HS-27A (cell line): ENCODE measurements at regions not wholly inside any gene's neighbourhood (a gene's known extent, or its start where the extent isn't known, plus 50 kb on each side); places are given as distances from the start of the nearest gene placed in this dataset.

Experiments used
- DNase-seq: peaks from one replicate; pipeline ENCODE4 v3.0.0-alpha.2; 2012; ENCODE audit warnings: low read depth, missing footprints

DNA sequence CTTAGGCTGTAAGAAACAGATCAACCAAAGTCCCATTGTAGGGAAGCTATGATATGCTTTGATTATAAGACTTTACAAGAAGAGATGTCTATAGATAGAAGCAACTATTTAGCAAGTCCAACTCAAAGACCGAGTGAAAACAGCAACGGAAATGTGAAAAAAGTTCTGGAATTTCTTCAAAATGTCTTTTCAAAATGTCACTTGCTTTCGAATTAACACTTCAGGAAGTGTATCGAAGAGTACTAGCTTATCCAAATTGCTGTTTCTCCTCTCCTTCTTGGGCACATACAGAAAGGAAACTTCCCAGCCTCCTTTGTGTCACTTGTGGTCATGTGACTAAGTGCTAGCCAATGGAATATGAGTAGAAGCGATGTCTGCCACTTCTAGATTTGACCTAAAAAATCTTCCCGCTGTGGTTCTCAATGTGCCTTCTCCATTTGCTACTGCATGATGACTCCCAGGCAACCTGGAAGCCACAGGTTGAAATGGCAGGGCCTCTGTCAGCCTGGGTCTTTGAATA, 89.9 kb downstream of the TSEN15 start:
- DNase-seq = no peak

DNA sequence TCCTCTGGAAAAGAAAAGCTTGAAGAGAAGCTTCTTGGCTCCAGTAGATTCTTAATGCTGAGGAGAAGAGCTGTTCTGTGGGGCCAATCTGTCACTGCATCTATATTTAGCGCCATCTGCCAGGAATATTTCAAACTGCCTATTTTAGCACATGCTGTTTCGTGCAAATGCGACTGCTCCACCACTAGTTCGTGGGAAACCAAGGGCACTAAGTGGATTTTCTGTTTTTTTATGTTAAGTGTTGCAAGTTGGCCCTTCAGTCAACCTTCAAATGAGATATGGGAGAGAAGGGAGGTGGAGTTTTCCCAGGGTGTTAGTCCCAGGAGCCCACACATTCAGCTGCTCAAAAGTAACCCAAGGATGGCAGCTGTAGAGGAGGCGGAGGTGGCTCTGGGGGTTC, 91.9 kb downstream of the TSEN15 start:
- DNase-seq = no peak

DNA sequence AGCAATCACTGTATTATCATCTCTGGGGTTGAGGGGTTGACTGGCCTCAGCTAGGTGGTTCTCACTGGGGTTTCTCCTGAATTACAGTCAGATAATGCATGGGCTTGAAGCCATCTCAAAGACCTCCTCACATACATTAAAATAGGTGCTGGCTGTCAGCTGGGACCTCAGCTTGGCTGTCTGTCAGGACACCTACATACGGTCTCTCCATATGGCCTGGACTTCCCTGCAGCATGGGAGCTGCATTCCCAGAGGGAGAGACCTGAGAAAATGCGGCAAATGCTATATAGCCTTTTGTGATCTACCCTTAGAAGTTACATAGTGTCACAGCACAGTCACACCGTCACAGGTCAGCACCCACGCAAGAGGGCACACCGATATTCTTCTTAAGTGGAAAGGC, 93.6 kb downstream of the TSEN15 start:
- DNase-seq = no peak

DNA sequence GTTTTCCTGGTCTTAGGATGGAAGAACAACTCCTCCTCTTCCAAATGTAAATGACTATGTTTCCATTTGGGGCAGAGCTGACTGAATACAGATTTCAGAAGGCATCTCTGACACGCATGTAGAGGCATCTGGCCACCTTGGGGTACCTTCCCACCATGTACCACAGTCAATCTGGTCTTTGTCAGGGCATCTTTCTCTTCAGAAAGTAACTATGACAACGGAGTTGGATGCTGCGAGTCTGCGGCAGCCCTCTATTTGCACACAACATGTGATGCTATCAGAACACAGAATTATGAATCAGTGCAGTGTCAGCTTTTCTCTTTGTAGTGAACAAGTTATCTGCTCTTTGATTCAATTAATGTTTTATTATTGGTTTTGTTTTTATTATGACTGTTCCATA, 94.7 kb downstream of the TSEN15 start:
- DNase-seq = no peak

DNA sequence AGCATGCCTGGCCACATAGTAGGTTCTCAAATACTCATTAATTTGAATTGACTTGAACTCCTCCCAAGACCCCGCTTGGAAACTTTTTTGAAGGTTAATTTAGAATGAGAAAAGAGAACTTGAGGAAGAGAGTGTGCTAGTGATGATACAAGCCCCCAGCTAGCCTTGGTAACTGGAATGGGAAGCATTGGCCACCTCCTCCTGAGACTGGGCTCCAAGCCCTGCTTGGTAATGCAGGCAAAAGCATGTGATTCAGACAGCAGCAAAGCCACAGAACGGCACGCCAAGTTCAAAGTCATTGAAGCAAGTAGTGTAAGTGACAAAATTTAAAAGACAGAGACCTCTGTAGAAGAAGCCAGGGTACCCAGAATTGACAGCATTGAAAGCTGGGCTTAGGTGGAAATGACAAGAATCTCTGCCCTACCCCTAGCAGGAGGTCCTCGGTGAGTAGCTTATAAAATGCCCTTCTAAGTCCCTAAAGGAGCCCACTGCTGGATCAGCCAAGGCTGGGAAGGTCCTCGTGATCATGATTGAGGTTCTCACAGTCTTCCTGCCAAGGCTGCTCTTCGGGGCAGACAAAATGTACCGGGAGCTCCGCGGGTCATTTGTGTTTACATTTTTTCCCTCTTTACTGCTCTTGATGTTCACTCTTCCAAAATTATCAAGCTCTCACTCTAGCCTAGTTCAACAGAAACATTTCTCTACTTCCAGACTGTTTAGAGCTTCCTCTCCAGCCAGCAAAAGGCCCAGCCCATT, 99.4 kb downstream of the TSEN15 start:
- DNase-seq = no peak

DNA sequence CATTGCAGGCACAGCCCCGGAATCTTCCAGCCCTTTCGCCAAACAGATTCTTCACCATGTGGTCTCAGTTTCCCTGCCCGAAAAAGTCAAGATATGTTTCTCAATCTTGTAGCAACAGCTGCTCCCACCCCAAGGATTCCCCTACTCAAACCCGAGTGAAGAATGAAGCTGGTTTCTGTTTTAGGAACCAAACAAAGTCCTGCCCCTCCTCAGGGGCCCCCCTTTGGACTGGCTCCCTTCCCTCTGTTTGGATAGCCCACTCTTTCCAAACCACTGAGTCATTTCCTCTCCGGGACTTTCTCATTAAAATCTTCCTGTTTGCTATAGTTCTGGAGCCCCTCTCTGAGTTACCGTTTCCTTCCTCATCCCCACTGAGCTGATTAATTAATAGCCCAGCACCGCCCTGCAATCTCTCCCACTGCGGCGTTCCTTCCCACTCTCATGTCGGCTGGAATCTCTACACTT, 100.9 kb downstream of the TSEN15 start:
- no peak for DNase-seq

DNA sequence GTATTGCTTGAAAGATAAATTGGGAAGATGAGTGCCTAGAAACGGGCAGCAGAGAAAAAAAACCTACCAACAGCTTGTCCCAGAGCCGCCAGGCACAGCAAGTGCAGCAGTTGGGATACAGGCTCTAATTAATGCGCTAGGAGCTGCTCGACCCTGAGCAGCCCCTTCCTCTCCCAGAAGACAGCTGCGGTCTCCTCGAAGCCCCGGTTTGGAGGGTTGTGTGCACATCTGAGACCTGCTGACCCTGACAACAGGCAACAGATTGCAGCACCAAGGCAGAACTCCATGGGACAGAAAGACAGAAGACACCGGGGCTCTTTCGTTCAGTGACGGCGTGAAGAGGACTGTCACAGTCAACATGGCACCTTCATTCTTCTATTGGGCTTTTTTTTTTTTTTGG, 101.4 kb downstream of the TSEN15 start:
- DNase-seq = no peak

DNA sequence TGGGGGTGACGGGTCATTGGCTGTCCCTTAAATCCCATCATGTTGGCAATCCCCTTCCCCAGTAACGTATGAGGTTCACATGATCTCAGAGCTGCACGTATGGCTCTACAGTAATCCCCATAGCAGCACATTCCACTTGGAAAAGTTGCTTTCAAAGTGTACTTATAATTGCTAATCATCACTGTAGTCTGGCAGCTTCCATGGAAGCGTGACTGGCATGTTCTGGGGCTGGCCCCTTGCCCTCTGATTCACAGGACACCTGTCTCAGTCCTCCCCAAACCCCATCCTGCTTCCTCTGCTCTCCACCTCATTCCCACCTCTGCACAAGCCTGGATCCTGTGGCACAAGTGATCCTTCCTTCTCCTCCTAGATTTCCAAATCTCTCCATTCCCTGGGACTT, 102.2 kb downstream of the TSEN15 start:
- DNase-seq = no peak

DNA sequence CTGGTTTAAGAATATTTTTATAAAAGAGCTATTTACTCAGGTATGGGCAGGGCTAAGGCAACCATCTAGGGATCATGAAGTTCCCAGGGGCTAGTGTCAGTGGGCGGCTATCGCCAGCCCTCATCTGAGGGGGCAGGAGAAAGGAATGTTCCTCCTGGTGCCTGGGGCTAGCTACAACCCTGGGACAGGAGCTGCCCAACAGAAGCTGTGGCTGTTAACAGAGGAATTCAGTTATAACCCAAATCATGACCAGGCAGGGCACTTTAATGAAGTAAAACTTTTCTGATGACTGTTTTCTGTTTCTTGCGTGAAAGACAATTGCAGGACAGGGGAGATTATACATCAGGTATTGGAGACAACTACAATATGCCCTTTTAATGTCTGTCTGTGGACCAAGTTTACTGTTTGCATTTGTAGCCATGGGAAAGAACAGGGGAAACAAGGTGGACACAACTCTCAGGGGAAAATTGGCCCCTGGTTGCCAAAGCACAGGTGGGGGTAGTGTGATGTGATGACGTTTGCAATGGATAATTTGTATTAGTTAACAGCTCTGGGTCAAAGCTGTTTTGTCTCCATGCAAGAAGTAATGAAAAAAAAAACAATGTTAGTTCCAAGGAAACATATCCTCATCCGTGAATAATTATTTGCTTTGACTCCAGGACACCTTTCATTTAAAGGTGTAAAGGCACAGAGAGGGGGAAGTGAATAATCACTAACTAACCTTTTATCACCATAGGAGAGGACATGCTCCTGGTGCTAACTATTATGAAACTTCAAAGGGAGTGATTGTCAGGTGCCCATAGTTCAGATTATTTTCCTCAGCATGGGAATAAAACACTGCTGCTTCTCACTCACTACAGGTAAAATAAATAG, 105.2 kb downstream of the TSEN15 start:
- DNase-seq = no peak

DNA sequence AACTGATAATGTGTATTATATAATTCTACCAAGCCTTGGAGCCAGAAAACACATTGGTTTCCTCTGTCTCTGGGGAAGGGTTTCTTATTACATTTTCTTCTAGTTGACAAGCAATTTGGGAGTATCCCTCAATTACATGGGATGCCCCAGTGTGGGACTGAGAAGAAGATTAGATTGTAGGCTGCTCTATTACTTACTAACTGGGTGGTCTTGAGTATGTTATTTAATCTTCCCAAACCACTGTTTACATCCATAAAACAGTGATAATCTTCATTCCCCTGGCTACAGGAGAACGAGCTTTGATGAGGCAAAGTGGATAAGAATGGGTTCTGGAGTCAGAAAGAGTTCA, 105.8 kb downstream of the TSEN15 start:
- no peak for DNase-seq

DNA sequence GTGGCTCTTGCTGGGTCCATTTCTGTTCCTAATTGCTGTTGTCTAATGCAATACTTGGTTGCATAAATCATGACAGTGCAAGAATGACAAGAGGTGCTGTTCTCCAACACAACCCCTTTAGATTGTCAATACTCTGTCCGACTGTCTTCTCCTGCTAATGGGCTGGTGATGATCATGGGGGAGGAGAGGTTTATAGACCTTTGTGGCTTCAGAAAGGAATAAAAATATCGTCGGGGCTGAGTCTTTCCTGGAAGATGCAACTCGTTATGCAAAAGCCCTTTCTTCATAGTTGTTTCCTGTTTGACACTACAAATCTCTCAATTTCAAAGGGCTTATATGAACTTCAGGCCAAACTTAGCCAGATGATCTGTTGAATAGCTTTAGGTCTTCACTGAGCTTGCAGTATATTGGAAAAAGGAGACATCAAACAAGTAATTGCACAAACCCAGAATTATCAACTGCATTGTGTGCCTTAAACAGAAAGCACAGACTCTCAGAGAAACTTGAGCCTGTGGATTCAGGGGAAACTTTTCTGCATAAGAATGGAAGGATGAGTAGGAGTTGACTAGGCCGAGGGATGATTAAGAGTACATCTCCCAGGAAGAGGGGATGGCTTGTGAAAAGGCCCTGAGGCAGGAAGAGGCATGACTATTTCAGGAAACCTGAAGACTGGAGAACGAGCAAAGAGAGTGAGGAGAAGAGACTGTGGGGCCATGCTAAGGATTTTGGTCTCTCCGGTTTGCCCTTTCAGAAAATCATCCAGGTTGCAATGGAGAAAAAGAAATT, 107.6 kb downstream of the TSEN15 start:
- no peak for DNase-seq

DNA sequence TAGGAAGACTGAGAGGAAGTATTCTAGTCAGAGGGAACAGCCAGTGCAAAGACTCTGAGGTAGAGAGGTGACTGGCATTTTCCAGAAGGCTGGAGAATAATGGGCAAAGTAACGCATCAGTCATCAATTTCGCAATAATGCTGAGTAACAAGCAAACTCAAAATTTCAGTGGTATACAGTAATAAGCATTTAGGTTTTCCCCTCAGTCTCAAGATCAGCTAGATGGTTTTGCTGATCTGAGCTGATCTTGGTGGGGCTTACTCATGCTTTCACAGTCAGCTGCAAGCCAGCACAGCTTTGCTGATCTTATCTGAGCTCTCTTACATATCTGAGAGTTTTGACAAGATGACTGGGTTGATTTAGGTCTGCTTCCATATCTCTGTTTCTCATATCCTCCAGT, 108.7 kb downstream of the TSEN15 start:
- DNase-seq = peak; percentile 51

DNA sequence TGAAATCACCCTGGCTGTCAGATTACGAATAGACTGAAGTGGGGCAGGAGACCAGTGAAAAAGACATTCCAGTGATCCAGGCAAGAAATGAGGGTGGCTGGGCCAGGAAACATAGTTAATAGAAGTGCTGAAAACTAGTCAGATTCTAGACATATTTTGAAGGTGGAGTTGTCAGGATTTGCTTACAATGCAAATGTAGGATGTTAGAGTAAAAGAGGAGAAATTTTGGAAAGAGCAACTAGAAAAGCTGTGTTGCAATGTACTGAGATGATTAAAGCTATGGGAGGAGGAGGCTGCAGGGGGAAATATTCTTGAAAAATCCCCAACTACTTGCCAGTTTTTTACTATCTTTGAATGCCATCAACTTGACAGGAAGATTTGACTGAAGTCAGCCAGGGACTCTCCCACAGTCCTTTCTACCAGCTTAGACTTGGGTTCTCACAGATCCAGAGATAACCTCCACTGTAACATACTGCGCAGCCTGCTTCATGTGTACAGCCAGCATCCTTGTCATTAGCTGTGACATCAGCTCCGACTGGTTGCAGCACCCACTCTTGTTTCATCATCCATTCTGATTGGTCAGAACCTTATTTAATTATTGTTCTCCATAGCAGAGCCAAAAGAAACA, 109.7 kb downstream of the TSEN15 start:
- no peak for DNase-seq

DNA sequence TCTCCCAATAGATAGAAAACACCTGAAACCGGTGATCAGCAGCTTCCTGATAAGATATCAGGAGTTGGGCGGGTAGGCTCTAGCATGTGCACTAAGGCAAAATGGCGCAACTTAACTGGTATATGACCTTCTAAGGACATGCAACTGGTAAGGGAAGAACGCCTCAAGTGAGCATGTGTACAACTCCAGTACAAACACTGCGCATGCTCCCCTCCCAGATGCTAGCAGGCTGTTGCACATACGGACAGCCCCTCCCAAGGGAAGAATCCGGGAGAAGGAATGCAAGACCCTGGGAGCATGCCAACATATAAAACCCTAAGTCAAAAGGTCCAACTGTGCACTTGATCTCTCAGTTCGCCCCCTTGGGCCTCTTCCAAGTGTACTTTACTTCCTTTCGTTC, 110.8 kb downstream of the TSEN15 start:
- no peak for DNase-seq

DNA sequence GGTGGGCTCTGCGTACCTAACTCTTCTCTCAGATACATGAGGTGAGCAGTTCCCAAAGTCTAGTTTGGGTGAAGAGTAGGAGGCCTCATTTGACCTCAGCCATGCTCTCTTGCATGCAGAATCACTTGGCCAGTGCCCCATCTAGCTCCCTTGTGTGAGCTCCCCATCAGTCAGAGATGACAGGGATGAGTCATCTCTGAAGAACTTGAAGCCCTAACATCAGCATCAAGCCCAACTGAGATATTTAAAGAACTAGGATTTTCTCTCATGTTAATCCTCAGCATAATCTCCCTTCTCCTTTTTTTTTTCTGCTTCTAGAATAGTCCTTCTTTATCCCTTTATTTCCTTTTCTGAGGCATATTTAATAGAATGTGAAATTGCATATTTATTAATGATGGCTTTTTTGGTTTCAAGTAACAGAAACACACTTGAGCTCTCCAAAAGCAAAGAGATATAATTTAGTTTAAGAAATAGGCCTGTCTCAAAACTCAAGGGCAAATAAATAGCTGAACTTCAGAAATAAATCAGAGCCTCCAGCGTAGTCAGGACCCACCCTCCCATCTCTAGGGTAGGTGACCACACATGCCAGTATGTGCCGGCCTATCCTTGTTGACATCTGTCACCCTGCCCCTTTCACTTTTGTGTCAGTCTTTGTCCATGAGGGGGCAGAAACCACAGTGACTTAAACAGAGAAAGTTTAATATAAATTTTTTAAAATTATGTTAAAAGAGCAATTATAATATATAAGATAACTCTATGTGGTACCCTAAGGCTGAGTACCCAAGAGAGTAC, 112.3 kb downstream of the TSEN15 start:
- DNase-seq = peak; percentile 73

DNA sequence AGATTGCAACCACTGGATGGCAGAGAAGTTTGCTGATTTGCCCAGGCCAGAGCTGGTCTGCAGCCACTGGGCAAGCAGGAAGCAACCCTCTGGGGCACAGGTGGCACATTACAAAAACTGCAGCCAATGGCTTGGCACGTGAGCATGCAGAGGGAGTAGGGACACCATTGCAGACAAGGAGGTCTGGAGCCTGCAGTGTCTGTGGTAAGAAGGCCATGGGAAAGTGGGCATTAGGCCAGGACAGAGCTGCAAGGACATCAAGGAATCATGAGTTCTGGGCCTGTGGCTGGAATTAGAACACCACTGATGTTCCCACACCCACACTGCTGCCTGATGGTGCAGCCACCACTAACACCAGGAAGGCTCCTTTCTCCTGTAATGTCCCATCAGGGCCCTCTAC, 113.0 kb downstream of the TSEN15 start:
- no peak for DNase-seq

DNA sequence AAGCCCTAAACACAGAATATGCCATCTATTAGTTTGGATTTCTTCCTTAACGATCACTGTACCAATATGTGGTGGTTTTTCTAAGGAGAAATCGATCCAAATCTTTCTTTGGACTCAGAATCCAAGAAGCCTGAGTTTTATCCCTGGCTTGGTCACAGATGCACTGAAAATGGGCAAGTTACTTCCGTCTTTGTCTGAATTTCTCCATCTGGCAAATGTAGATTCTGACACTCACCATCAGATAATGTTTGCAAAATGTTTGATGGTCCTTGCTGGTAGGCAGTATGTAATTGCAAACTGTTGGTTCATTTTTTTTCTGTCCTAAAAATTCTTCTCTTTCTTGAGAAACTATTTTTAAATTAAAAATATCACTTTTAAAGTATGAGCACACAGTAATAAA, 115.0 kb downstream of the TSEN15 start:
- no peak for DNase-seq

DNA sequence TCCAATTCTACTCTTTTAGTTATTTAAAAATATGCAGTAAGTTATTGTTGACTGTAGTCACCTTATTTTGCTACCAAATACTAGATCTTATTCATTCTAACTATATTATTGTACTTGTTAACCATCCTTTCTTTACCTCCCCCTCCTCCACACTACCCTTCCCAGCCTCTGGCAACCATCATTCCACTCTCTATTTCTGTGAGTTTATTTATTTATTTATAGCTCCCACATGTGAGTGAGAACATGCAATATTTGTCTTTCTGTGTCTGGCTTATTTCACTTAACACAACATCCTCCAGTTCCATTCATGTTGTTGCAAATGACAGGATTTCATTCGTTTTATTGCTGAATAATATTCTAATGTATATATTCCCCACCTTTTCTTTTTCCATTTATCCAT, 115.8 kb downstream of the TSEN15 start:
- no peak for DNase-seq

DNA sequence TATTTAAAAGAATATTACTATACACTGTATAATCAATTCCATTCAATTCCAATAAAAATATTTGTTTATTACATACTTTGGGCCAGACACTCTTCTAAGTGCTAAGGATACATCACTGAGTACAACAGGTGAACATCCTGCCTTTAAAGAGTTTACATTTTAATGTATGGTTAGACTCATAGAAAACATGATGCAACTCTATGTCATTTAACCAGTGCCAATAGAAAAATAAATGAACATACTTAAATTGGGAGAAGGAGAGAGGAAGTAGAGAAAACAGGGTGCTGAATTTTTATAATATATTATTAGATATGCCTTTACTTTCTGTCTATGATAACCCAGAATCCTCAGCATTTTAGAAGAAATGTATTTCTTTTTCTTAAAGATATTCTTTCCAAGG, 119.2 kb downstream of the TSEN15 start:
- no peak for DNase-seq

DNA sequence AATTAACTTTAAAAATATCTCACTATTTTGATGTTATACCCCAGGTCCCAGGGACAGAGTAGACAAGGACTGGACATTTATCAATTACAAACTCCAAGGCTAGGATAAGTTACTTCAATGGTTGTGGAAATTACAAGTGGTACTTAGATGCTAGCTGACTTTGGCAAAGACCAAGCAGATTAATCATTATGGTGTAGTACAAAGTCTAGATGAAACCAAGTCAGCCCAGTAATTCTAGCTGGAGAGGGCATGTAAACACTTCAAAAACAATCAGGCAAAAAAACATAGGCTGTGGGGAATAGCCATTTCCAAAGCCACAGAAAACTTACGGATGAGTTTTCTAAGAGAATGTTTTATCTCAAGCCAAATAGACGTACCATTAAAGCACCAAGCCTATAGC, 124.5 kb downstream of the TSEN15 start:
- DNase-seq = no peak

DNA sequence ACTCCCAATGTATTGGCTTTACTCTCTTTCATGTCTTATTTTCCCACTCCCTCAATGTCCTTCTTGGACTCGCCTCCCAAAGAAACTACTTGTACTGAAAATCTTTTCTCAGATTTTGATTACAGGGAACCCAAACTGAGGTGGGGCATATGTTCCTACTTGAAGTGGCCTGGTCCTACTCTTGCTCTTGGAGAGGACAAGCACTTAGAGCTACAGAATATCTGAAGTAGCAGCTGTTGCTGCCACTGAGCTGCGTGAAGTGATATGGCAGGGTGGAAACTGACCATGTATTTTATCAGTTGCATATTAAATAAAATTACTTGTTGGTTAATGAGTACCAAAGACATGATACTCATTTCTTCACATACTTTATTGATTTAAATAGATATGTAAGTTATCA, 129.5 kb downstream of the TSEN15 start:
- DNase-seq = no peak
